GM19035 (cell line): ENCODE measurements at regions not wholly inside any gene's neighbourhood (a gene's known extent, or its start where the extent isn't known, plus 50 kb on each side); places are given as distances from the start of the nearest gene placed in this dataset.
A peak's percentile ranks its signal among the peaks of the same experiment; 100 is the strongest.
"Not testable (repeated sequence)": the region's sequence is repeated elsewhere in the genome, so short reads cannot be mapped to it uniquely, and the experiment has no call there.

Experiments used
- ATAC-seq: cut with Tn5 transposase; IDR thresholded peaks from one replicate; pipeline ENCODE4 v1.9.1; 2021; ENCODE audit not compliant: unreplicated experiment

DNA sequence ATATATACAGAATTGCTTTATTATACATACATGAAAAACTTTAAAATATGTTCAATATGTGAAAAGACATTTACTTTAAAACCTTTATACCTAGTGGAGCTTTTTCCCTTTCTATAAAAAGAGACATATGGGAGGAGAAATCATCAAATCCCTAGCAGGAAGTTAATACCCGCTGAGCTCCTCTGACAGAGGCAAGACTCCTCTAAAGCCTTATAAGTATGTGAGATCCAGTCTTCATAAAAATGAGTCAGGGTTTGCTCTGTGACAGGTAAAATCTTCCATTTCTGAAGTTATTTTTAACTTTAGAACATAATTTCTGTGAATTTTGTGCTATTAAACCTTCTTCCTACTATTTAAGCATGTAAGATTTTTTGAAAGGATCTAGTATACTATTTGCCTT, 634.4 kb upstream of the AADAT start:
- no peak for ATAC-seq

DNA sequence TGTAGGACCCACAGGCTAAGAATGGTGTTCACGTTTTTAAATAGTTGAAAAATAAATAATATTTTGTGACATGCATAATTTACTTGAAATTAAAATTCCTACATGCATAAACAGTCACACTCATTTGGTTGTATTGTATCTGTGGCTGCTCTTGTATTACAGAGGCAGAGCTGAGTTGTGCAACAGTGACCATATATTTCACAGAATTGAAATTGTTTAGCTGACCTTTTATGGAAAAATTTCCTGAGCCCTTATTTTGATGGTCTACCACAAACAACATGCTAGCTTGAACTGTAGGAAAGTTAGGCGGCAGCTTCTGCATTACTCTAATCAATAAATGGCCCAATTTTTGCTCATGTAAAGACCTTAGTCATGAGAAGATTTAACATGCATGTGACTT, 633.4 kb upstream of the AADAT start:
- ATAC-seq: no peak

DNA sequence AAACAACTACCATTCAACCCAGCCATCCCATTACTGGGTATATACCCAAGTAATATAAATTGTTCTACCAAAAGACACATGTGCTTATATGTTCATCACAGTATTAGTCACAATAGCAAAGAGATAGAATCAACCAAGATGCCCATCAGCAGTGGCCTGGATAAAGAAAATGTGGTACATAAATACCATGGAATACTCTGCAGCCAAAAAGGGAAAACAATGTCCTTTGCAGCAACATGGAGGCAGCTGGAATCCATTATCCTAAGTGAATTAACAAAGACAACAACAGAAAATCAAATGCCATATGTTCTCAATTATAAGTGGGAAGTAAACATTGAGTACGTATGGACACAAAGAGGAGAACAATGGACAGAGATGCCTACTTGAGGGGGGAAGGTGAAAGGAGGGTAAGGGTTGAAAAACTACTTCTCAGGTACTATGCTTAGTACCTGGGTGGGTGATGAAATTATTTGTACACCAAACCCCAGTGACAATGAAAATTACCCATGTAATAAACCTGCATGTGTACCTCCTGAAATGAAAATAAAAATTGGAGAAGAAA, 632.1 kb upstream of the AADAT start:
- no peak for ATAC-seq

DNA sequence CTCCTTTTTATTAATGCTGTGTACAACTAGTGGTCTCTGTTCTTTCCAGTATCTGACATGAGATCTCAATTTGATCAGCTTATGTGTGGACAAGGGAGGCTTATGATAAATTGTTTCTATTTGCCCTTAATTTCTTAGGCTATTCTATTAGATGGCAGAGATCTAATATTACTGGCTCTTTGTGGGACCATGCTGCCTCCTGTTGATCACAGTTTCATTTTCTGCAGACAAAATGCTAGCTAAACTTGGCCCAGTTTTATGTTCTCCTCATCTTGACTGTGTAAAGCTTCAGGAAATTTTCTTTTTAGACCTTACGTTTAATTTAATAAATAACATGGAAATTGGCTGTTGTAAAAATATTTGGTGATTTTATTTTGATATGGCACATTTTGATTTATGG, 627.1 kb upstream of the AADAT start:
- no peak for ATAC-seq

DNA sequence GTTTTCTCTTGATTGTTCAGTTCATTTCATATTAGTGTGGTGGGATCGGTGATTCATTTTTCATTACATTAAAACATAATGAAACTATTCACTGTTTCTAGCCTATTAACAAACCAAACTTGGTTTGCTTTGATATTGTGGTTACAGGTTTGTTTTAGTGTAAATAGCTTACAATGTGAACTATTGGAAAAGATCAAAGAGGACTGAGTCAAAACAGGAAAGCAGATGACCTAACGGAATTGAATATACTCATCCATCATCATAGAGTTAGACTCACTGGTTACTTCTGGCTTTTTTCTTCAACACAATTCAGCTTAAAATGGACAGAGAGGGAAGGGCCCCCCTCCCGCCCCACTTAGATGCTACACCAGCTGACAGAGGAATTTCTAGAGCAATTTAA, 616.2 kb upstream of the AADAT start:
- no peak for ATAC-seq

DNA sequence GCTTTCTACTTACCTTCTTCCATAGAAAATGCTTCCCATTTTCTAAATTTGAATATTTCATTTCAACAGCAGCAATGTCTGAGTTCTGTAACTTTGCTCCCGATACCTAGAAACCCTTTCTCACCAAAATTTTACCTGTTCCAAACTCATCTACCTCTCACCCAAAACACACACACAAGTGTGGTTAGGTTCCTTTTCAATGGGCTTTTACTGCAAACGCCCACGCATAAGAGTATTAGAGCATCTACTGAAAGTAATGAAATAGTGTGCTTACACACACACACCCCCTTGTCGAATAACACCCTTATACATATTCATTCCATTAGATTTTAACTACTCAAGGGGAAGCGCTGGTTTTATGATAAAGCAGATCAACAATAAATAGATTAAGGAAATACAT, 610.3 kb upstream of the AADAT start:
- no peak for ATAC-seq

DNA sequence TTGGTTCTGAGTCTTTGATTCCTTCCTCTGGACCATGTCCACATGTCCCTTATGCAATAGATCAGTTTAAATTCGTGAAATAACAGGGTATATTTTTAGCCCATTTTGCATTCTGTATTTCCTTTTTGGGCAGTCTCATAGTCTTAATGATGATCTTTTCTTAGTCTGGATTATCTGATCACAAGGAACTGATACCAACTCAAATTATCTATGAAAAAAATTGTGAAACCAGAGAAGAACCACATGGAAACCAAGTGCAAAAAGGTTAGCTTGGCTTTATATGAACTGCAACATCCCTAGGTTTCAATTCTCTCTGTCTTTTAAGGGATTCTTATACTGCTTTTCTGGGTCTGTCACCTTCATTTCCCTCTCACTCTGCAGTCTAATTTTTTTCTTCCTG, 608.6 kb upstream of the AADAT start:
- ATAC-seq: peak; percentile 66

DNA sequence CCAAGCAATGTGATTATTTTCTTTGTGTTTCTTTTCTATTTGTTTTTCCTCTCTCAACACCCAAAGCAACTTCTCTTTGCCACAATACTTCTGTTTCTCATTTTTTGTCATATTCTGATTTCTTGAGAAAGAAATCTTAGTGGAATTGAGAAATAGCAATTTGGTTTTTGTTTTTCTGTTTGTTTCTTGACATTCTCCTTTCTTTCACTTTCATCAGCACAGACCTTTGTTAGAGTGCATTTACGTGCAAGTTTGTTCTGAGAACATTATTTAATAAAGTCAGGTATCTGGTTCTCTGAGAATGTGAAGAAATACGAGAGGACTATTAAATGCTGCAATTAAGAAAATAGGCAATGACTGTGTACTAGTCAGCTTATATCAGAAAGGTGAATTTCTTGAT, 608.1 kb upstream of the AADAT start:
- peak; percentile 62 for ATAC-seq

DNA sequence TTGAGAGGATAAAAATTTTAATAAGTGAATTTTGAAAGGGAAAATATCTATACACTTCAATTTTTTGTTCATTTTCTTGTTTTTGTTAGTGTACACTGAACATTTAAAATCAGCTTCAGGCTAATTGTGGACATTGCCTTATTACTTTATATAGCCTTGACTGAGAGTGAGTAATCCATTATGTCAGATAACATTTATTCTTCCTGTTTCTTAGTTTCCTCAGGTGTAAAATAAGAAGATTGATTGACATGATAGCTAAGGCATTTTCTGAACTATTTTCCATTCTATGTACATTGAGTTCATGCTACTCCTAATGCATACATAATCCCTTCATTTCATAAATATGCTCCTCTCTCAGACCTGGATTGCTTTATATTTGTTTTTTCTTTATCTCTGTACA, 607.3 kb upstream of the AADAT start:
- ATAC-seq: peak; percentile 5

DNA sequence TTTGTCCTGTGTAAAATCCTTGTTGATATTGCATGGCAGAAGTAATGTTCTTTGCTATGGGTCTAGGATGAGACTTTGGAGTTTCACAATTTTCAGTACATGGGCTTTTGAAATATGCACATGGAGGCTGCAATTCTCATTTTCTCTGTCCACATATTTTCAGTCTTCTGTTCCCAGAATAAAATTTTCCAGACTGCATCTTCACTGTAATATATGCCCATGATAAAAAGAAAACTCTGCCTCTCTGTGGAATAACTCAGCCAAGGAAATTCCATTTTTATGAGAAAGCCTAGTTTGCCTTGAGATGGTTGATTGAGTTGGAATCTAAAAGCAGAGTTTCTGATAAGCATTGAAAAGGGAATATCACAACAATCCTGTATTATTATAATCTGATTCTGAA, 601.4 kb upstream of the AADAT start:
- ATAC-seq: no peak

DNA sequence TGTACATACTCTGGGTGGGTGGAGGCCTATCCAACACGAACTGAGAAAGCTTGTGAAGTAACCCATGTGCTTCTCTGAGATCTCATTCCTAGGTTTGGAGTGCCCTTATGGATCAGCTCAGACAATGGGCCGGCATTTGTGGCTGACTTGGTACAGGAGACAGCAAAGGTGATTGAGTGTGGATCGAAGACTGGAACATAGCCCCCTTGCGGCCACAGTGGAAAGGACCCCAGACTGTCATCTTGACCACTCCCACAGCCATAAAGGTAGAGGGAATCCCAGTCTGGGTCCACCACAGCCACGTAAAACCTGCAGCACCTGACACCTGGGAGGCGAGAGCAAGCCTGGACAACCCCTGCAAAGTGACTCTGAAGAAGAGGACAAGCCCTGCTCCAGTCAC, 598.0 kb upstream of the AADAT start:
- ATAC-seq: no peak

DNA sequence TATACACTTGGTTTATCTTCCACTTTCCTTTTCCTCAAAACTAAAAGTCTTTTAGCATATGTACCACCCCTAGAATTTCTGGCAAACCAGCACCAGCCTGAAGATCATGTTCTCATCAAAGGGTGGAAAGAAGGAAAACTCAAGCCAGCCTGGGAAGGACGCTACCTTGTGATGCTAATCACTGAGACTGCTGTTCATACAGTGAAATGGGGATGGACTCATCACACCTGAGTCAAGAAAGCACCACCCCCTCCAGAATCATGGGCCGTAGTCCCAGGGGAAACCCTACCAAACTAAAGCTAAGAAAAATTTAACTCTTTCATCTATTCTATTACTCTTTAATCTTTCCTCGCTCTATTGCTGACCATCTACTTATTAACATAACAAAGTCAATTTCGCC, 595.9 kb upstream of the AADAT start:
- not testable (repeated sequence) for ATAC-seq

DNA sequence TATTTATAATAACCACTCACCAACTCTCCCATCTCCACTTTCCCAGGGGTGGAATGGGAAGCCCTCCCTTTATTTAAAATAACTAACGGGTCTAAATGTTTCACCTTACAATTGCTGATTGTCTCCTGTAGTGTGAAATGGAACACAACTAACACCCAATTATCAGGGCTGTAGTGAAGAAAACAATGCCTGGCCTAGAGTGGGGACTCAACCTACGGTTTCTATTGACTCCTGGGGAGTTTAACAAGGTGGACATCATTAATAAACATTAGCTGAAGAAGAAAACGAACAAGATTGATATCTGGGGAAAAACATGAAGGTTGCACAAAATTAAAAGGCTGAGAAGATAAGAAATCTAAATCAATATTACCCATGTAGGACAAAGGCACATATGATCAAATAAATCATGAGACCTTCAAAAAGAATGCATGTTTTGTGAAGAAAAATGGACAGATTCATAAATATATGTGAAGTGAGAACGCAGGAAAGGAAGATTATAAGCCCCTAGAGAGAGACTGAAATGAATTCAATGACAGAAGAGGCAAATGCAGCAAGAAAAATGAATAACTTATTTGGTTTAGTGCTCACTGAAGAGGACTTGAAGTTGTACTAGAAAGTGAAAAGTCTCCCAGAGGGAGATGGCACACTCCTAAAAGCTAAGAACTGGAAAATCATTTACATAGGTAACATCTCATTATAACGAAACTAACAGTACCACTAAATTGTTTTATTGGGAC, 593.0 kb upstream of the AADAT start:
- no peak for ATAC-seq

DNA sequence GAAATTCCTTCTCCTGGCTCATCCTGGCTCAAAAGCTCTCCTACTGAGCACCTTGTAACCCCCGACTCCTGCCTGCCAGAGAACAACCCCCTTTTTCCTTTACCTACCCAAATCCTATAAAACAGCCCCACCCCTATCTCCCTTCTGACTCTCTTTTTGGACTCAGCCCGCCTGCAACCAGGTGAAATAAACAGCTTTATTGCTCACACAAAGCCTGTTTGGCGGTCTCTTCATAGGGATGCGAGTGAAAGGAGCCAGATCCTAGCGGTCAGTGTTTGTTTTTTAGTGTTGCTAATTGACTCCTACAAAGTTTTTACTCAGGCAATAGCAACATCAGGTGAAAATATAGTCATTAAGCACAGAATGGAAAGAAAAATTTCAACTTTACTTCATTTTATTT, 592.3 kb upstream of the AADAT start:
- not testable (repeated sequence) for ATAC-seq

DNA sequence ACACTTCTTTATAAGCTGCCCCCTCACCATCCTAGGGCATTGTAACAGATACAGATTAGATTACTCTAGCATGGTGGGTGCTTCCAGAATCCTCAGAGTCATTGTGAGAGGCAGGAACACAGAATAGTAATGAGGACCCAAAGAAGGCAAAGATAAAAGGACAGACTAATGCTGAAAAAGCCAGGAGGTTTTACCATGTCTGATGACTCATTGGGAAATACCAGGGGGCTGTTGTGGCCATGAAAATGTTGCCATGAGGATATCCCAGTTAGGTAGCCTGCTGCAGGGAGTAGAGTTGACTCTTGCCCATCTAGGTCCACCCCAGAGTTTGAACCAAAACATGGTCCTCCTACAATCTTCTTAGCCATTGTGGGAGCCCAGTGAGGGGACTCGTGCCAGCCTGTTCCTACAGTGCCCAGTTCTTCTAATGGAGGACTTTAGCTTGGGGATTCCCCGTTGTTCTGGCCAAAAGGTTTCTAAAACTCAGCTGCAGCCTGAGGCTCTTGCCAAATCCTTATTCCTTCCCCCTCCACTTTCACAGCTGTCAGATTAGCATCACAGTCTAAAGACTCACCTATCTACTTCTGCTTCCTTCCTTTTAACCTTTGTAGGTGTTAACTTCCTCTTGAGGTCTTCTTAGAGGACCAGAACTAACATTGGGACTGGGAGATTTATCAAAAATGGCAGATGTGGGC, 586.0 kb upstream of the AADAT start:
- no peak for ATAC-seq

DNA sequence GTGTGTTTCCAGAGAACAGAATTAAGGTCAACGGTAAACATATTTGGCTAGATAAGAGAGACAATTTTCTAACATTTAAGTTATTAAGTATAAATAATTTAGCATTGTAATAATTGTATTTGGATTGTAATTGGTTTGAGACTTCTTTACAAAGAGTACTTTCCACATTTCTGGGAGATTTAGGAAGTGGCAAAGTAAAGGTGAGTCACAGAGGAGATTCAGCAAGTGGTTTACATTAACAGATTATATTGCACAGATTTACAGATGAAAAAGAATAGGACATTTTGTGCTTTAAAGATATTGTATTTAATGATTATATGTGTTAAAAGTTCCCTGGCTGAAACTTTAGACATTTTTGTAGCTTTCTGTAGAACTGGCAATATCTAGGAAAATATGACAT, 584.4 kb upstream of the AADAT start:
- ATAC-seq: no peak

DNA sequence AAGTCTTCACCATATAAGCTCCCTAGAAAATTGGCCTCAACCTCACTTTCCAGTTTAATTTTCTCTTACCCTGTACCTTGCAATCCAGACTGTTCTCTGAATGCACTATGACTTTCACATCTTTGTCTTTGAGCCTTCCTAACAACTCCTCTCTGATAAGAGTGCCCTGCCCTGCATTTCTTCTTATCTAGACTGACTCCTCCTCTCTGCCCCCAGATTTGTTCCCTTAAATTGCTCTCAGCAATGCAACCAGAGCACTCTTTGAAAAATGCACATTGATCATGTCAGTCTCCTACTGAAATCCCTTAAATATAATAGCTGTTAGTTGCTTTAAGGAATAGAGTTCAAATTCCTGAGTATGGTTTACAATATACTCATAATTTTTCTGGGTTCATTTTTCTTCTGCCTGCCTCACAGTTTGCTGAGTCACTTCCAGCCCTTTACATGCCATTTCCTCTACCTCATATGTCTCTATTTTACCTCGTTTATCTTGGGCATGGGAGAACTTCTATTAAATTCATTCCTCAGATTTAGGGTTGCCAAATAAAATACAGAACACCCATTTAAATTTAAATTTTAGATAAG, 582.7 kb upstream of the AADAT start:
- no peak for ATAC-seq

DNA sequence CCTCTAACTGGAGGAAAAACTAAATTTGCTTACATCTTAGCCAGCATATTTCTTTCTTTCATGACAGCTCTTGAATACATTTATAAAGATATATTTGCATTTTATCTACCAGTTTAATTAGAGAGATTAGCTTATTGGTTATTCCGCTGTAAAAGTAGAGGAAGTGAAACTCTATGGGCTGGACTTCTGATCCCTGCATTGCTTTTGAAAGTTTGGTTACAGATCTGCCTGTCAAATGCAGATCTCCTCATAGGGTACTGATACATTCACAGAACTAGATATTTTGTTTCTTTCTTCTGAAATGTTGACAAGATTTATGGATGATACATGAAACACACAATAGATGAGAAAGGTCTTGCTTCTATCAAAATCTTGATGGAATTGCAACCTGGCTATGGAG, 581.4 kb upstream of the AADAT start:
- ATAC-seq: peak; percentile 38

DNA sequence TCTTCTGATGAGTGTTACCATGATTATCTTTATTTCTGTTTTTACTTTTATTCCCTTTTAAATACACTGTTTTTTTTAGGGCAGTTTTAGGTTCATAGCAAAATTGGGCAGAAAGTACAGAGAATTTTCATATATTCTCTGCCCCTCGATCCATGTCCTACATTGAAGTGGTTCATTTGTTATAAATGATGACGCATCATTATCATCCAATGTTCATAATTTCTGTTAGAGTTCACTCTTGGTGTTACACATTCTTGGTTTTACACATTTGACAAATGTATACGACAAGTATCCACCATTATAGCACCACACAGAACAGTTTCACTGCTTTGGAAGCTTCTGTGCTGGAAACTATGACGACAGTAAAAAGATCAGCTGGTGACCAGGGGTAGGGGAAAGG, 578.1 kb upstream of the AADAT start:
- ATAC-seq: no peak

DNA sequence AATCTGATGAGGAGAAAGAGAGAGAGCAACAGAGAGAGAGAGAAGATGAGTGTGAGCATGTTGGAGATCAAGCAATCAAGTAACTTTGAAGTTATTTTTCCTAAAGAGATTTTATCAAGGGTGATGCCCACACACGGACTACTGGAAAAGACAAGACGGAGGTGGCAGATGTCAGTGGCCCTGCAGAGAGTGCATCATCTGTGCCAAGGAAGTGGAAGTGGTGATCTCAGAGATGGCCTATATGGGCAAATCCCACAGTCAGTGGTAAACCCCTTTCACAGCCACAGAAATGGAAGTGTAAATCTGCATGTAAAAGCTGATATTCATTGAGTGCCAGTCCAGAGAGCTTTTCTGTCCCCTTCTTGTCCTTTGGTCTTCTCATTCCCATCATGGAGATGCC, 577.2 kb upstream of the AADAT start:
- ATAC-seq: peak; percentile 54

DNA sequence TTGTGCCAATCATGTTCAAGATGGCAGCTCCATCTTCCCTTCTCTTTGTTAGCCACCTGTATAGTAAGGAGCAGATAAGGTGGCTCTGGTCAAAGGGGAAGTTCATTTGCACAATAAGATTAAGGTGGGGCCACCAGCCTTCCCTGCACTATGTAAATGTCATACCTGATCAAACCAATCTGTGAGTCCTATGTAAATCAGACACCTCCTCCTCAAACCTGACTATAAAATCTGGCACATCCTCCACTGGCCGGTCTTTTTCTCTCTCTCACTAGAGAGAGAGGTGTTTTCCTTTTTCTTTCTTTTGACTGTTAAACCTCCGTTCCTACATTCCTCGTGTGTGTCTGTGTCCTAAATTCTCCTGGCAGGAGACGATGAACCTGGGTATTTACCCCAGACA, 572.5 kb upstream of the AADAT start:
- no peak for ATAC-seq

DNA sequence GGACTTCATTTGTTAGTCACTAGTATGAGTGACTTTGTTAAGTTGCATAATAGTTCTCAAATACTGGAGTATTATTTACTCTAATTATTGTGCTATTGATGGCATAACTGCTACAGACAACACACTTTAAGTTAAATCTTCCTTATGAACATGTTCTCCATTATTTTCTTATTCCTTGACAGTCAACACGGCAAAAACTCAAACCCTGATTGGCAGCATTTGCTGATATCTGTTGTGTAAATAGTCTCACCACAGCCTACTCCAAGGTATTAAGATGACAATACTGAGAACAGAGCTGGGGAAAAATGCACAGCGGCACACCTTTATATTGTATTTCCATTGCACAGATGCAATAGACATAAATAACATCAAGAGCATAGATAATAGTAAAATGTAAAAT, 568.0 kb upstream of the AADAT start:
- no peak for ATAC-seq
